Glomerular visceral epithelial cell (primary cell): ENCODE measurements at regions not wholly inside any gene's neighbourhood (a gene's known extent, or its start where the extent isn't known, plus 50 kb on each side); places are given as distances from the start of the nearest gene placed in this dataset.

Source experiments
- DNase-seq: peaks from one replicate; pipeline ENCODE4 v3.0.0-alpha.2; 2016; ENCODE audit errors: extremely low spot score

DNA sequence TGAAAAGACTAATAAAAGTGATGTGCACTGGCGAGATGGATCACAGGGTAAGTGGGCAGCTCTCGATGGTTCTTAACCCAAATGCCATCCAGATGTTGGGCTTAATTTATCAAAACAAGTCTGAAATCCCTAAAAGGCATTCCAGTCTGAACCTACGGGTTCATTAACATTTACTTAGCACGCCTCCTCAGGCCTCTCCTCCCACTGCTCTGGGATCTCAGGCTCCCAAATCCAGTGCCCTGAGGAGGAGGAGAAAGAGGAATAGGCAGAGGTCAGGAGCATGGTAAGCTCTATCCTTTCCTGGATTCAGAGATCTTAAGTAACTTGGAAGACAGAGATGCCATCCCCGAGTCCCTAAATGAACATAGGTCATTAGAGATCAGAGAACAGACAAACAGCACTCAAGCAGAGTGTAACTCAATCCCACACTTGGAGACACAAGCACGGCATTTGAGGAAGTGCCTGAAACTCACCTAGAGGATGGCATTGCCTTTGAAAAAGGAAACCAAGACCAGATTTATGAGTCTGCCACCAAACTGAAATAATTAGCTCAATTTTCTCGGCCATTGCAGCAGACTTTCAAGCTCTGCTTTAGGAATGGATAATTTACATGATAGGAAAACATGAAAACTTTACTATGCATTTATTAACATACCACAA is 140.9 kb downstream of the CXCL12 start:
- DNase-seq, result no peak

GRCh38 chr10:44242826-44243225 is 142.1 kb downstream of the CXCL12 start:
- no peak for DNase-seq

GRCh38 chr10:44242091-44242490 is 142.8 kb downstream of the CXCL12 start:
- DNase-seq, result no peak

DNA sequence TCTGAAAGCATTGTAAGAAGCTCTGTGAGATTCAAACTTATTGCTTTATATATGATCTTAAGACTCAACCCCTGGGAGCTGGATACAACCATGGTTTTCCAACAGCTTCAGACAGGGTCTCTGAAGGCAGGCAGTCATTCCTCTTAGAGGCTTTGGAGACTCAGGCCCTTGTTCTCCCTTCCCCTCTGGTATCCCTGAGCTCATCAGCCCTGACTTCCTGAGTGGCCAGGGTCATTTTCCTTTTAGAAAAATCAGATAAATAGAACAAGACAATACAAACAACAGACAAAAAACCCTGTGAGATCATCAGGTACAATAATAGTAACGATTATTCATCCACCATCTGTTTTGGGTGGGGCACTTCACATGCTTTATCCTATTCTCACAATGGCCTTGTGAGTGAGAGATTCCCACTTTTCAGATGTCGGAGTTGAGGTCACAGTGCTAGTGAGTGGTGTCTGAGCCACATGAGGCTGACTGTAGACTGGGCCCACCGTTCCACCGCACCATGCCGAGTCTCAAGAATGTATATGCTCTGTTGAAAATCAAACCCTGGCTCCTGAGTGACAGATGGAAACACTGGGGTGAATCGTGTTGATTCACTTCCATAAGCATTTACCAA is 144.2 kb downstream of the CXCL12 start:
- no peak for DNase-seq

DNA sequence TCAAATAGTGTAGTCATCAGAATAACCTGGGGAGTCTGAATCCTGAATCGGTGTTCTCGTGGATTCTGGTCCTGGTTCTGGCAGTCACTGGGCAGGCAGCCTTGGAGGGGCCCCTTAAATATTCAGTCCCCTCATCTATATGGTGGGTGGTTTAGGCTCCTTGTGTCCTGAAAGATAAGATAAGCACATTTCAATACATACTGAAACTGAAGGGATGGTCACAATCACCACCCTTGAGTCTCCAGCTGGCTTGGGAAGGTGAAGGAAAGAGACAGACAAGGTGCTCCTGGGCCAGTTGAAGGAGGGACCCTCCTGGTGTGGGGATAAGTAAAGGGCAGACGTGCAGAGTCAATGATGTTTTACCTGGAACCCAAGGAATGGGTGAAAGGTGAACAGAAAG is 146.7 kb downstream of the CXCL12 start:
- no peak for DNase-seq

DNA sequence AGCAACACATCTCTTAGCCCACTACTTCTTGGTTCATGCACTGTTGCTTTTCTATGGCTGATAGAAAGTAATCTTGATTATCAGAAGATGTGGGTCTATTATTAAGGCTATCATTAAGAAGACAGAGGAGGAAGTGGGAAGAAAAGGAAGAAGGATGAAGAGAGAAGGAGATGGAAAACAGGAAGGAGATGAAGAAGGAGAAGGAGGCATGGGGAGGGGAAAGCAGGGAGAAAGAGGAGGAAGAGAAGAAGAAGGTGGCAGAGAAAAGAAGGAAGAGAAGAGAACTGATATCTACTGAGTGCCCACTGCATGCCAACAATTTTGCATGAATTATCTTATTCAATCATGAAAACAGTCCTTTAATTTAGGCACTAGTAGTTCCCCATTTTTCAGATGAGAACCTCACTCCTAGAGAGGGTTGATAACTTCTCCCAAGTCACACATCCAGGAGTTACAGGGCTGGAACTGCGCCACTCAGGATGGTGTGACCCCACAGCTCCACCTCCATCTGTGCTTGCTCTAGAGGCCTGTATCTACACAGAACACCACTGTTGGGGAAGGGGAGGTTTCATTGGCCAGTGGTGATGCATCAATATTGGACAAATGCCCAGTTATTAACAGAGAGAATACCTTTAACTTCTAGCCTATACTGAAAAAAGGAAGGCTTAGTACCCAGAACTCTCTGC is 147.4 kb downstream of the CXCL12 start:
- no peak for DNase-seq

DNA sequence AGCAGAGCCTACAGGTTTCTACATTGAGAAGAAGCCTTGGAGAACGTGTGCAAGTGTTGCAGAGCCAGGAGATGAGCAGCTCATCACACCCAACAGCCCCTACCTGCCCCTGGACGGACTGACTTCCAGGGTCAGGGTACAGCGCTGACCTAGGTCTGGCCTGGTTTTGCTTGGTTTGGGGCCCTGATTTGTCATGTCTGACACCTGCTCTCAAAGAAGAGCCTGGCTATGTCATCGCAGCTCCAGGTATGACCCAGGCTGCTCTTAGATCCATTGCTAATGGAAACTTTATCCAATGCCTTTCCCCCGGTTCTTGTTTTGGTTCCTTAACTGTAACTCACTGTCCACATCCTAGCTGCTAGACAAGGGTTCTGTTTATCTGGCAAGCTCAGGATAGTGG is 149.5 kb downstream of the CXCL12 start:
- no peak for DNase-seq

DNA sequence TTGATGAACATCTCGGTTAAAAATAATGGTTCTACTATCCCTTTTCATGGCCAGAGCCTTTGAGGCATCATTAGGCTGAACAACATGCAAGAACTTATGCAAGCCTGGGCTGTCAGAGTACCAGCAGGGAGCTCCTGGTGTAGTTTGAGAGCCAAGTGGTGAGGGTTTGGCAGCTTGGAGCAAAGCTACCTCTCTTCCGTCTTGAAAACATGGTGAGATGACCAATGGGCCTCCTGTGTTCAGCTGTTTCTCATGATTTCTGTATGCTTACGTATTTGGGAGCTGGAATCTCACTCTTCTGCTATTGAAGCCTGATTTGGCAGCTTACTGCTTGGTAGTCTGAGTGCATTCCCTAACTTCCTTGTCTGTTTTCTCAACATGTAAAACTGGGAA is 150.4 kb downstream of the CXCL12 start:
- no peak for DNase-seq

- DNase-seq, result no peak
Measured at GRCh38 chr10:44233561-44234482, 151.1 kb downstream of the CXCL12 start.

- no peak for DNase-seq
Measured at GRCh38 chr10:44217274-44217820, 167.6 kb downstream of the CXCL12 start.

DNA sequence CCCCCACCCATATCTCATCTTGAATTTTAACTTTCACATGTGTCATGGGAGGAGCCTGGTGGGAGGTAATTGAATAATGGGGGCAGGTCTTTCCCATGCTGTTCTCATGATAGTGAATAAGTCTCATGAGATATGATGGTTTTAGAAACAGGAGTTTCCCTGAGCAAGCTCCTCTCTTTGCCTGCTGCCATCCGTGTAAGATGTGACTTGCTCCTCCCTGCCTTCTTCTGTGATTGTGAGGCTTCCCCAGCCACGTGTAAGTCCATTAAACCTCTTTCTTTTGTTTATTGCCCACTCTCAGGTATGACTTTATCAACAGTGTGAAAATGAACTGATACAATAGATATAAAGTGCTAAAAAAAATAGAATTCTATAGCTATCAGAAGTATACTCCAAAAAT is 168.8 kb downstream of the CXCL12 start:
- no peak for DNase-seq

- DNase-seq, result no peak
Measured at GRCh38 chr10:44209811-44210210, 175.1 kb downstream of the CXCL12 start.

- no peak for DNase-seq
Measured at GRCh38 chr10:44207160-44207559, 177.7 kb downstream of the CXCL12 start.

DNA sequence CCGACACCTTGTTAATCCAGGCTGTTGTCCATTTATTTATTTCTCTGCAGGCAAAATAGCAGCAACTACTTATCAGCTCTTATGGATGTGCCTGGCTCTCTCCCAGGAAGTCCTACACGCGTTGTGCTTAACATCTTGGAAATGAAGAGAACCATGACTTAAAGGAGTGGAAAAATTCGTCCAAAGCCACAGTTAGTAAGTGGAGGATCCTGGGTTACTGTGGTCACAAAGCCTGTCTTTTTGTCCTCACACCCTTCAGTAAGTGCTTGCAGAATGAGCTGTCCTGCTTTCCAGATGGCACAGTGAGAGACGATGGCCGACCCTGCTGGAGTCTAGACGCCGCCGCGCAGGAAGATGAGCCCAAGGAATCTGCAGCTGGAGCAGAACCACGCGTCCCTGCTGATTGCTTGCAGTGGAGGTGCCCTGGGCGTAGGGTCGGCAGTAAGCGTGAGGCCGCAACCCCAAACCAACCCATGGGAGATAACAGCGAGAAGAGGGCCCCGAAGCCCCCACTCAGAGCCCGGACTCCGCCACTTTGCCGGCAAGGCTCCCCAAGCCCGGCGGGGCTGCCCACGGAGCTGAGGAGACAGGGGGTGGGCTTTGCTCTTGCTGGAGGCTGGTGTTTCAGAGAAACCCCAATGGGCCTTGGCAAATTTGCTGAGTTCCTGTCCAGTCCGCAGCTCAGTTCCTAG is 178.6 kb downstream of the CXCL12 start:
- DNase-seq, result no peak

DNA sequence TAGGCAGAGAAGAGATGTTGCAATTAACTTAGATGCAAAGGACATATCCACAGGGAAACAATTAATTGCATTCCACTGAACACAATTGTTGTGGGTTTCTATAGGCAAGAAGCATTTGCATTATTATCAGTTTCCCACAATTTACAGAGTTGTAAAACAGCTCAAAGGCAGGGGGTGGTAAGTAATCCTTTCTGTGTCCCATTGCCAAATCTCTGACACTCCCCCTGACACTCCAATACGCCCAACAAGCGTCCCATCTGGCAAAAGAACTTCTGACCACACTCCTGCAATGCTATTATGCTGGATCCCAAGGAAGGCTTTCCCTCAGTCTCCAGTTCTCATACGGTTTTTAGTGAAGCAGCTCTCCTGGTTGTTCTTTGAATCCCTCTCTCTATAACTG is 179.8 kb downstream of the CXCL12 start:
- DNase-seq, result no peak

GRCh38 chr10:44203535-44203934 is 181.4 kb downstream of the CXCL12 start:
- DNase-seq, result no peak

GRCh38 chr10:44202952-44203351 is 181.9 kb downstream of the CXCL12 start:
- DNase-seq, result no peak

DNA sequence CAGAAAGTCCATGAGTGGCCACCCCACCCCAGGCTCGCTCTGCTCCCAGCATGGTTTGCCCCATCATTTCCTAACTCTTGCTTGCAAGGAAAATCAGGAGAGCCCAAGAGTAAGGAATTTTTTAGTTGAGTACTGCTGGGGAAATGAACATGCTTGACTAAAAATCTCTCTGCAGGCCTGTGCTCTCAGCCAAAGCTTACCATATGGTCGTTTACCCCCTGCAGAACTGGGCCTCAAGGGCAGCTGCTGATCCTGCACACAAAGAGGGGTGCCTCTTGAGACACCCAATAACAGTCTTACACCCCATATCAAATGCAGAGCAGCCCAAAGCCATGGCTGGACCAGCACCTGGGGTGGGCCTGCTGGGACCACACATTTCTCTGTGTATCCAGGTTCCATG is 183.2 kb downstream of the CXCL12 start:
- DNase-seq, result no peak

DNA sequence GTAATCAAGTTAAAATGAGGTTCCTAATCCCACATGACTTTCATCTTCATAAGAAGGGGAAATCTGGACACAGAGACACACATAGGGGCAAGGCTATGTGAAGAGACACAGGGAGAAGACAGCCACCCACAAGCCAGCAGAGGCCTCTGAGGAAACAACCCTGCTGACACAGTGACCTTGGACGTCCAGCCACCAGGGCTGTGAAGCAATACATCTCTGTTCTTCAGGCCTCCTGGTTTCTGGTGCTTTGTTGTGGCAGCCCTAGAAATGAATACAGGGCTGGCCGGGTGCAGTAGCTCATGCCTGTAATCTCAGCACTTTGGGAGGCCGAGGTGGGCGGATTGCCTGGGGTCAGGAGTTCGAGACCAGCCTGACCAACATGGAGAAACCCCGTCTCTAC is 183.9 kb downstream of the CXCL12 start:
- DNase-seq, result no peak

DNA sequence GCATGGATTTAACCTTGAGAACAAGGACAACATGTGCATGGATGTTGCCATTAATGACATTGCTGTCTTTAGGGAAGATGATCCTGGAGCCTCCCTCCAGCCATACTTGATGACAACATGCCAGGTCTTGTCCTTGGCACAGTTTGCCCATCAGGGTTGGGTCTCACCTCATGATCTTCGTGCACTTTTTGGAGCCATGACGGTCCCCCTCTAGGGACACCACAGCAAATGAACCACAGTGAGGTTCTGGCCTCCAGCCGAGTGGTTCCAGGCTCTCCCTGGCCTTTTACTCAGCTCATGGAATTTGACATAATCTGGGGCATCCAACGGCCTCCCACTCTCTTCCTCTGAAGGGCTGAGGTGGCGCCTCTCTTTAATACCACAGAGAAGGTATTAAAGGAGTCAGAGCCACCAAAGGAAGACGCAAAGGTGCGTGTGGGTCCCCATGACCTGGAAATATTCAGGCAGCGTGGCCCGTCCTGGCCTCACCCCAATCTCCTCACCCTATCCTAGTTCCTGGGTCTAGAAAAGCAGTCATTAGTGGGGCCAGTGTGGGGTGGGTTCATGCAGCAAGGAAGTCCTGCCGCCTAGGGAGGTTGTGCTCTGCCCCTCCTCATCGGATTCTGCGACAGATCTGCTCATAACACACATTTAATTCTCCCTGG is 184.8 kb downstream of the CXCL12 start:
- no peak for DNase-seq

- no peak for DNase-seq
Measured at GRCh38 chr10:44199267-44199666, 185.6 kb downstream of the CXCL12 start.
